OCI-LY3 (cell line): ENCODE measurements at regions not wholly inside any gene's neighbourhood (a gene's known extent, or its start where the extent isn't known, plus 50 kb on each side); places are given as distances from the start of the nearest gene placed in this dataset.
"Not testable (repeated sequence)": the region's sequence is repeated elsewhere in the genome, so short reads cannot be mapped to it uniquely, and the experiment has no call there.

Experiments used
- EZH2phosphoT487 ChIP-seq: fragments of 200-600 bp; shearing (Covaris generic); IDR thresholded peaks from 2 replicates; pipeline ENCODE4 v1.6.1; 2018; ENCODE audit warnings: antibody characterized with exemption, mixed run types, low read depth
- TF ChIP-seq, protein P1 (sequence below): fragments of 200-600, 300-600 bp; sonication (generic); IDR thresholded peaks from 2 replicates; pipeline ENCODE4 v1.5.1; 2014; ENCODE audit warnings: antibody characterized with exemption, low read length, low read depth

DNA sequence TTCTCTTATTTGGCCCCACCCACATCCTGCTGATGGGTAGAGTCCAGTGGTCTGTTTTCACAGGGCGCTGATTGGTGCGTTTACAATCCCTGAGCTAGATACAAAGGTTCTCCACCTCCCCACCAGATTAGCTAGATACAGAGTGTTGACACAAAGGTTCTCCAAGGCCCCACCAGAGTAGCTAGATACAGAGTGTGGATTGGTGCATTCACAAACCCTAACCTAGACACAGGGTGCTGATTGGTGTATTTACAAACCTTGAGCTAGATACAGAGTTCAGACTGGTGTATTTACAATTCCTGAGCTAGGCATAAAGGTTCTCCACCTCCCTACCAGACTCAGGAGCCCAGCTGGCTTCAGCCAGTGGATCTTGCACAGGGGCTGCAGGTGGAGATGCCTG lies 326.4 kb upstream of the USP9Y start:
- TF ChIP-seq, protein P1, sequence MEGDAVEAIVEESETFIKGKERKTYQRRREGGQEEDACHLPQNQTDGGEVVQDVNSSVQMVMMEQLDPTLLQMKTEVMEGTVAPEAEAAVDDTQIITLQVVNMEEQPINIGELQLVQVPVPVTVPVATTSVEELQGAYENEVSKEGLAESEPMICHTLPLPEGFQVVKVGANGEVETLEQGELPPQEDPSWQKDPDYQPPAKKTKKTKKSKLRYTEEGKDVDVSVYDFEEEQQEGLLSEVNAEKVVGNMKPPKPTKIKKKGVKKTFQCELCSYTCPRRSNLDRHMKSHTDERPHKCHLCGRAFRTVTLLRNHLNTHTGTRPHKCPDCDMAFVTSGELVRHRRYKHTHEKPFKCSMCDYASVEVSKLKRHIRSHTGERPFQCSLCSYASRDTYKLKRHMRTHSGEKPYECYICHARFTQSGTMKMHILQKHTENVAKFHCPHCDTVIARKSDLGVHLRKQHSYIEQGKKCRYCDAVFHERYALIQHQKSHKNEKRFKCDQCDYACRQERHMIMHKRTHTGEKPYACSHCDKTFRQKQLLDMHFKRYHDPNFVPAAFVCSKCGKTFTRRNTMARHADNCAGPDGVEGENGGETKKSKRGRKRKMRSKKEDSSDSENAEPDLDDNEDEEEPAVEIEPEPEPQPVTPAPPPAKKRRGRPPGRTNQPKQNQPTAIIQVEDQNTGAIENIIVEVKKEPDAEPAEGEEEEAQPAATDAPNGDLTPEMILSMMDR: not testable (repeated sequence)
- not testable (repeated sequence) for TF ChIP-seq EZH2phosphoT487
